ENCODE measurements at regions not wholly inside any gene's neighbourhood (a gene's known extent, or its start where the extent isn't known, plus 50 kb on each side); places are given as distances from the start of the nearest gene placed in this dataset.

DNA sequence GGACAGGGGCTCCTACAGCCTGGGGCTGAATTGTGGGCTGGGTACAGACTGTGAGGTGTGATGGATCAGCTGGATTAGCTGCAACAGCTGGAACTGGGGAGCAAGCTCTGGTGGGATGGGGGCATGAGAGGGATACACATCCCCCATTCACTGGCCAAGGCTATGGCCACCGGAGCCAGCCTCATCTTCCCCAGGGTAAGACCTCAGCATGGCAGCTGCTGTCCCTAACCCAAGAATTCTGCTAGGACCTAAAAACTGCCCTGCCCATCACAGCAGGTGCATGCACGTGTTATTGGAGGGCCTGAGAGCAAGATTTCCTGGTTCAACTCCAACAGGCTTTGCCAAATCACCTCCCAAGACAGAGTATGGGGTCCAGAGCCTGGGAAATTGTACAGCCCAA lies 258.6 kb upstream of the AGTR2 start:
- POLR2A ChIA-PET: no interaction called here
- Mint-ChIP-seq H3K4me1 (peaks cover 14% of the 10 kb centered on the region), H3K27me3 (peaks cover 8% of the 10 kb centered on the region), H3K4me3 (no peak overlapping the region), H3K9me3 (ENCODE audit: insufficient read depth) (no peaks in the 10 kb centered on the region), H3K27ac (no peak overlapping the region)
- Histone ChIP-seq H3K36me3 (replicated peaks in 1 of 2; ENCODE audit: control extremely low read depth in 1 of 2, control insufficient read depth in 1 of 2, extremely low read depth in 1 of 2, insufficient read depth in 2 of 2, low read length in 1 of 2) (no peaks in the 10 kb centered on the region), H3K9me3 (ENCODE audit: control extremely low read depth in 1 of 3, control insufficient read depth in 2 of 3, insufficient read depth in 1 of 3, low read length in 2 of 3) (no peaks in the 10 kb centered on the region), H4K20me1 (ENCODE audit: control insufficient read depth, insufficient read depth, low read length, poor library complexity, severe bottlenecking) (no peaks in the 10 kb centered on the region), H3K4me2 (replicated peaks; ENCODE audit: low read depth, low read length, poor library complexity, severe bottlenecking) (no peak overlapping the region), H3K4me1 (ENCODE audit: control insufficient read depth in 2 of 2, insufficient read depth in 2 of 2, low read length in 2 of 2) (peaks cover 0 to 13% of the 10 kb centered on the region in 2 donors), H3K27me3 (replicated peaks in 1 of 4; ENCODE audit: control extremely low read depth in 1 of 4, control insufficient read depth in 3 of 4, insufficient read depth in 4 of 4, low read length in 3 of 4) (no peaks in the 10 kb centered on the region), H3K9ac (ENCODE audit: low read length) (no peak overlapping the region), H2AFZ (ENCODE audit: insufficient read depth, low read depth, low read length, poor library complexity, severe bottlenecking) (no peak overlapping the region), H3K79me2 (ENCODE audit: control insufficient read depth, insufficient read depth, low read length) (no peaks in the 10 kb centered on the region), H3K27ac (ENCODE audit: low read length in 2 of 2) (no peak overlapping the region), H3K4me3 (ENCODE audit: control extremely low read depth in 1 of 5, extremely low read depth in 1 of 5, insufficient read depth in 1 of 5, low read depth in 2 of 5, low read length in 4 of 5) (no peak overlapping the region)
- intact Hi-C loops (cut with micrococcal nuclease): no loop called here
- no CpG with 5 or more reads among the region's 2 CpGs for WGBS (ENCODE audit: insufficient coverage)
- DNase-seq: no peak
- TF ChIP-seq, protein P1, sequence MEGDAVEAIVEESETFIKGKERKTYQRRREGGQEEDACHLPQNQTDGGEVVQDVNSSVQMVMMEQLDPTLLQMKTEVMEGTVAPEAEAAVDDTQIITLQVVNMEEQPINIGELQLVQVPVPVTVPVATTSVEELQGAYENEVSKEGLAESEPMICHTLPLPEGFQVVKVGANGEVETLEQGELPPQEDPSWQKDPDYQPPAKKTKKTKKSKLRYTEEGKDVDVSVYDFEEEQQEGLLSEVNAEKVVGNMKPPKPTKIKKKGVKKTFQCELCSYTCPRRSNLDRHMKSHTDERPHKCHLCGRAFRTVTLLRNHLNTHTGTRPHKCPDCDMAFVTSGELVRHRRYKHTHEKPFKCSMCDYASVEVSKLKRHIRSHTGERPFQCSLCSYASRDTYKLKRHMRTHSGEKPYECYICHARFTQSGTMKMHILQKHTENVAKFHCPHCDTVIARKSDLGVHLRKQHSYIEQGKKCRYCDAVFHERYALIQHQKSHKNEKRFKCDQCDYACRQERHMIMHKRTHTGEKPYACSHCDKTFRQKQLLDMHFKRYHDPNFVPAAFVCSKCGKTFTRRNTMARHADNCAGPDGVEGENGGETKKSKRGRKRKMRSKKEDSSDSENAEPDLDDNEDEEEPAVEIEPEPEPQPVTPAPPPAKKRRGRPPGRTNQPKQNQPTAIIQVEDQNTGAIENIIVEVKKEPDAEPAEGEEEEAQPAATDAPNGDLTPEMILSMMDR (IDR thresholded peaks at IDR 0.05): no peak
- no peak for TF ChIP-seq EZH2 (IDR thresholded peaks at IDR 0.05; ENCODE audit: borderline replicate concordance, insufficient read depth, low read depth, low read length, poor library complexity, severe bottlenecking)
- CTCF ChIA-PET: no interaction called here
- no peak for ATAC-seq (ENCODE audit: low read depth)

GRCh38 chrX:115912372-115912897 lies 258.1 kb upstream of the AGTR2 start:
- H4K20me1 ChIP-seq (ENCODE audit: control insufficient read depth, insufficient read depth, low read length, poor library complexity, severe bottlenecking): no peaks in the 10 kb centered on the region
- H3K4me3 ChIP-seq (ENCODE audit: control extremely low read depth in 1 of 5, extremely low read depth in 1 of 5, insufficient read depth in 1 of 5, low read depth in 2 of 5, low read length in 4 of 5): no peak overlapping the region
- TF ChIP-seq EZH2 (IDR thresholded peaks at IDR 0.05; ENCODE audit: borderline replicate concordance, insufficient read depth, low read depth, low read length, poor library complexity, severe bottlenecking): no peak
- TF ChIP-seq, protein P1 (IDR thresholded peaks at IDR 0.05): no peak
- H3K79me2 ChIP-seq (ENCODE audit: control insufficient read depth, insufficient read depth, low read length): no peaks in the 10 kb centered on the region
- H3K27me3 ChIP-seq (replicated peaks in 1 of 4; ENCODE audit: control extremely low read depth in 1 of 4, control insufficient read depth in 3 of 4, insufficient read depth in 4 of 4, low read length in 3 of 4): no peaks in the 10 kb centered on the region
- no peak overlapping the region for H3K4me2 ChIP-seq (replicated peaks; ENCODE audit: low read depth, low read length, poor library complexity, severe bottlenecking)
- peak; percentile 57 for ATAC-seq (ENCODE audit: low read depth)
- DNase-seq: peak; percentile 52
- Mint-ChIP-seq H3K9me3 (ENCODE audit: insufficient read depth) (no peaks in the 10 kb centered on the region), H3K4me1 (peaks cover 14% of the 10 kb centered on the region), H3K4me3 (no peak overlapping the region), H3K27ac (no peak overlapping the region), H3K27me3 (peaks cover 6% of the 10 kb centered on the region)
- no peaks in the 10 kb centered on the region for H3K9me3 ChIP-seq (ENCODE audit: control extremely low read depth in 1 of 3, control insufficient read depth in 2 of 3, insufficient read depth in 1 of 3, low read length in 2 of 3)
- intact Hi-C loops (cut with micrococcal nuclease): no loop called here
- H3K36me3 ChIP-seq (replicated peaks in 1 of 2; ENCODE audit: control extremely low read depth in 1 of 2, control insufficient read depth in 1 of 2, extremely low read depth in 1 of 2, insufficient read depth in 2 of 2, low read length in 1 of 2): no peaks in the 10 kb centered on the region
- H2AFZ ChIP-seq (ENCODE audit: insufficient read depth, low read depth, low read length, poor library complexity, severe bottlenecking): no peak overlapping the region
- WGBS (ENCODE audit: insufficient coverage): 20% methylated on average over 1 of the region's 2 CpGs
- no peak overlapping the region for H3K9ac ChIP-seq (ENCODE audit: low read length)
- H3K27ac ChIP-seq (ENCODE audit: low read length in 2 of 2): no peak overlapping the region
- POLR2A ChIA-PET: no interaction called here
- CTCF ChIA-PET: interaction anchor here (0.7 kb wide), 1 partner anchor 22 kb away, joined by 3 read pairs; no protein-coding TSS in a partner anchor
- H3K4me1 ChIP-seq (ENCODE audit: control insufficient read depth in 2 of 2, insufficient read depth in 2 of 2, low read length in 2 of 2): peaks cover 0 to 13% of the 10 kb centered on the region in 2 donors
